WERI-Rb-1 (cell line): ENCODE measurements at regions not wholly inside any gene's neighbourhood (a gene's known extent, or its start where the extent isn't known, plus 50 kb on each side); places are given as distances from the start of the nearest gene placed in this dataset.

ENCODE experiments used
- DNase-seq: peaks from one replicate; pipeline ENCODE4 v3.0.0-alpha.2; 2020
- H3K27ac ChIP-seq: fragments of 250-450 bp; sonication (Bioruptor Pico); 2 replicates; pipeline ENCODE4 v1.5.1; 2020; ENCODE audit warnings: mild to moderate bottlenecking, moderate library complexity
- H3K27me3 ChIP-seq: fragments of 250-450 bp; sonication (Bioruptor Pico); 2 replicates; pipeline ENCODE4 v1.5.1; 2021; ENCODE audit warnings: mild to moderate bottlenecking, low read depth, moderate library complexity; ENCODE audit not compliant: insufficient read depth, severe bottlenecking
- H3K36me3 ChIP-seq: fragments of 250-450 bp; sonication (Bioruptor Pico); 2 replicates; pipeline ENCODE4 v1.5.1; 2020; ENCODE audit warnings: mild to moderate bottlenecking, moderate library complexity
- H3K4me3 ChIP-seq: 2 replicates; pipeline ENCODE4 v1.5.1; 2011; ENCODE audit warnings: low read depth, mild to moderate bottlenecking, control low read depth, low read length
- H3K9me3 ChIP-seq: fragments of 250-450 bp; sonication (Bioruptor Pico); 2 replicates; pipeline ENCODE4 v1.5.1; 2021; ENCODE audit warnings: mild to moderate bottlenecking, moderate library complexity; ENCODE audit not compliant: severe bottlenecking
- TF ChIP-seq, protein P1 (sequence below): IDR thresholded peaks from 2 replicates; pipeline ENCODE4 v1.5.1; 2011; ENCODE audit warnings: low read depth, mild to moderate bottlenecking, control low read depth, inconsistent platforms, low read length

DNA sequence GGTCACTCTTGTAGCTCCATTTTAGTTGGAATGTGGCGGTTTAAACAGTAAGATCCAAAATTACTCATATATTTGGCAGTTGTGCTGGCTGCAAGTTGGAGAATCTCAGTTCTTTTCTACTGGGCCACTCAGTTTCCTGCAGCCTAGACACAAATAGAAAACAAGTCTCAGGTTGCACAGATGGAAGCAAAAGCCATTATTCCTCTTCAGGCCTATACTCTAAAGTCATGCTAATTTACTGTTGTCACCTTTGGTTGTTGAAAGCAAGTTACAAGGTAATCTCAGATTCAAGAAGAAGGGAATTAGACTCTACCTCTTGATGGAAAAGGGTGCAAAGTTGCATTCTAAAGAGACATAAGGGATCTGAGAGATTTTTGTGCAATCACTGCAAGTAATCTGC, 345.4 kb downstream of the ADAM29 start:
- DNase-seq, result no peak
- Histone ChIP-seq H3K27me3 (no peaks in the 10 kb centered on the region), H3K4me3 (no peak overlapping the region), H3K27ac (no peak overlapping the region), H3K36me3 (no peaks in the 10 kb centered on the region), H3K9me3 (no peaks in the 10 kb centered on the region)
- TF ChIP-seq, protein P1, sequence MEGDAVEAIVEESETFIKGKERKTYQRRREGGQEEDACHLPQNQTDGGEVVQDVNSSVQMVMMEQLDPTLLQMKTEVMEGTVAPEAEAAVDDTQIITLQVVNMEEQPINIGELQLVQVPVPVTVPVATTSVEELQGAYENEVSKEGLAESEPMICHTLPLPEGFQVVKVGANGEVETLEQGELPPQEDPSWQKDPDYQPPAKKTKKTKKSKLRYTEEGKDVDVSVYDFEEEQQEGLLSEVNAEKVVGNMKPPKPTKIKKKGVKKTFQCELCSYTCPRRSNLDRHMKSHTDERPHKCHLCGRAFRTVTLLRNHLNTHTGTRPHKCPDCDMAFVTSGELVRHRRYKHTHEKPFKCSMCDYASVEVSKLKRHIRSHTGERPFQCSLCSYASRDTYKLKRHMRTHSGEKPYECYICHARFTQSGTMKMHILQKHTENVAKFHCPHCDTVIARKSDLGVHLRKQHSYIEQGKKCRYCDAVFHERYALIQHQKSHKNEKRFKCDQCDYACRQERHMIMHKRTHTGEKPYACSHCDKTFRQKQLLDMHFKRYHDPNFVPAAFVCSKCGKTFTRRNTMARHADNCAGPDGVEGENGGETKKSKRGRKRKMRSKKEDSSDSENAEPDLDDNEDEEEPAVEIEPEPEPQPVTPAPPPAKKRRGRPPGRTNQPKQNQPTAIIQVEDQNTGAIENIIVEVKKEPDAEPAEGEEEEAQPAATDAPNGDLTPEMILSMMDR, result no peak

DNA sequence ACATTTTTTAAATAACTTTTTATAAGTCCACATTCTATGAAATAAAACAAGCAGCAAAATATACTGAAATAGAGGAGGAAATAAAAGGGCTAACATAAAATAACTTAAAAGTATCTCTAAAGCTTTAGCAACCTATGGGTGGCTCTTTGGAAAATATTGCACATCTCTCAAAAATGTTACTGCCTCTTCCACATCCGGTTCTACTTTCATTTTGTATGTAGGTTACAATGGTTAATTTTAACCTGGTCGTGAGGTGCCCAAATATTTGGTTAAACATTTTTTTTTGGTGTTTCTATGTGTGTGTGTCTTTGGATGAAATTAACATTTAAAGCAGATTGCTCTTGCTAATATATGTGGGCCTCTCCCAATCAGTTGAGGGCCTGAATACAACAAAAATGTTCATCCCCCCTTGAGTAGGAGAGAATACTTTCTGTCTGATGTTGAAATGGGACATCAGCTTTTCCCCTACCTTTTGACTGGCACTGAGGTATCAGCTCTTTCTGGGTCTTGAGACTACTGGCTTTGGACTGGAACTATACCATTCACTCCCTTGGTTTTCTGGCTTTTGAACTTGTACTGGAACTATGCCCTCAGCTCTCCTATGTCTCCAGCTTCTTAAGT, 353.0 kb downstream of the ADAM29 start:
- Histone ChIP-seq H3K9me3 (no peaks in the 10 kb centered on the region), H3K27ac (no peak overlapping the region), H3K36me3 (no peaks in the 10 kb centered on the region), H3K4me3 (no peak overlapping the region), H3K27me3 (no peaks in the 10 kb centered on the region)
- TF ChIP-seq, protein P1, result no peak
- no peak for DNase-seq

DNA sequence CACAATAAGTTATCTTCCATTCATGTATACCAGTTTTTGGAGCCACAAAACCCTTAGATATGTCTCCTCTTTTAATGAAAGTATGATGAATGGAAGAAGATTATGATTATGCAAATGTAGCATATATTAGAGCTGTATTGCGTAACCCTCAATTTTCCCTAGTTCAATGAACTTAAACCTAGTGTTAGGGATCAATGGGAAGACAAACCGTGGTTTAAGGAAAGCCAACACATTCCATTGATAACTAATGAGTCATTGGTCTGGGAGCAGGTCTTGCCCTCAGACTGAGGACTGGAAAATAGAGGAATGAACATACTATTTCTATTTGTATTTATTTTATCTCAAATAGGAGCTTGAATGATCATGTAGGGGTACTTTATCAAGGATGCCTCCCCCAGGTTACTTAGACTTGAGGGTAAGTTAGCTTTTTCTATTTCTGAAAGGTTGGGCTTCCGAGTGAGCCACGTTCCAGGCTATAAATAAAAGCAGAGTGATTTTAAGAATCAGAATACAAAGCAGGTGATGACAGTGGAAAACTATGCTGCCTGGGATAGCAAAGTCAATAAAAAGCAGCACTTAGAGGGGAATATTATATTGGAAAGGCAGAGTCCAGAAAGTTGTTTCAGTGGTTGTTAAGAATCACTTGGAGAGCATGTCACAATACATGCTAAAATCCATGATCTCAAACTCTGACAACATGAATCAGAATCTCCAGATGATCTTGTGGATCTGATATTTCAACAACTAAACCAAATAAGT, 356.0 kb downstream of the ADAM29 start:
- no peaks in the 10 kb centered on the region for H3K9me3 ChIP-seq
- no peak for DNase-seq
- H3K4me3 ChIP-seq, result no peak overlapping the region
- H3K27me3 ChIP-seq, result no peaks in the 10 kb centered on the region
- no peaks in the 10 kb centered on the region for H3K36me3 ChIP-seq
- H3K27ac ChIP-seq, result no peak overlapping the region
- TF ChIP-seq, protein P1, result no peak

DNA sequence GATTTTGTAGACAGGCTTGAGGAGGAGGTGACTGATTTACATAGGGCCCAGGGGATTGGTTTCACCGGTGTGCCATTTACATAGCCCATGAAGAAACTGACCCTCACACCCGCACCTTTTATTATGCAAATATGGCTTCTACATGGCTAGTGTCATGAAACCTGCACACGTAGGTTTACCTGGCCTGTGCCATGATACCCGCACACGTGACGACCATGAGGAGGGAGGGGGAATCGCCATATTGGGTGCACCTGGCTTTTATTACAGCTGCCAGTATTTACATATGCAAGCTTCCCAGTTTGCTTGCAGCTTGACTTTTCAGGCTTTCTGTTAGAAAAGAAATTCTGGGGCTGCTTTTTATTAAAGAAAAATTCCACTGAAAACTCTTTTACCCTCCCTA, 359.7 kb downstream of the ADAM29 start:
- no peaks in the 10 kb centered on the region for H3K36me3 ChIP-seq
- no peaks in the 10 kb centered on the region for H3K27me3 ChIP-seq
- H3K9me3 ChIP-seq, result no peaks in the 10 kb centered on the region
- TF ChIP-seq, protein P1, result no peak
- no peak overlapping the region for H3K27ac ChIP-seq
- no peak overlapping the region for H3K4me3 ChIP-seq
- no peak for DNase-seq

DNA sequence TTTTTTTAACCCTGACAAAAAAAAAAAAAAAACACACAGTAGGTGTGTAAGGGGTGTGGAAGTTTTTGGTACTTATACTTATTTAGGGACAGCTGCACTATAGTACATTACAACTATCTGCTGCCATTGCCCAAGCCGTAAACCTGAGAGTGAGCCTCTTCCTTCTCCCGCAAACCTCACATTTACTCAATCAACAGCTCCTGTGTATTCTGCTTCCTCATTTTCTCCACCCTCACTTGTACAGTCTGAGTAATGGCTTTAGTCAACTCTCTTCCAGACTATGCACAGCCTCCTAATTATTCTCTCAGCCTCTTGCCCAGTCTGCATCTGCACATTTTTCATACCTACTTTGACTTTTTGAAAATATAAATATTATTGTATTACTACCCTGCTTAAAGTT, 362.0 kb downstream of the ADAM29 start:
- TF ChIP-seq, protein P1, result no peak
- H3K27ac ChIP-seq, result no peak overlapping the region
- H3K27me3 ChIP-seq, result no peaks in the 10 kb centered on the region
- no peak overlapping the region for H3K4me3 ChIP-seq
- no peak for DNase-seq
- H3K9me3 ChIP-seq, result no peaks in the 10 kb centered on the region
- no peaks in the 10 kb centered on the region for H3K36me3 ChIP-seq

DNA sequence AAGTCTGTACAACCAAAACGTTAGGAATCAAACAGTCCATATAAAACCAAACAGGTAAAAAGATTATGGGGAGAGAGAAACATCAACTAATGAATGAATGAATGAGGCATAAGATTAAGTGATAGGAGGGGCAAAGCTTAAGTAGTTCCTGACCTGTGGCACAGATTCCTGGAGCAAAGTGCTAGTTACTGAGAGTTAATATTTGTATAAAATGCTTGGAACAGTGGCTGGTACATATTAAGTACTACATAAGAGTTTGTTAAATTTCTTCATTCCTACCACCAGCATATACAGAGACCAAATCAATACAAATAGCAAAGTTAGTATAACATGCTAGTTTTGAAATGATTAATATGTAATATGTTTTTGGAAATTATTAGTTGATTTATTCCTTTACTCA, 363.7 kb downstream of the ADAM29 start:
- TF ChIP-seq, protein P1, result no peak
- no peaks in the 10 kb centered on the region for H3K9me3 ChIP-seq
- no peaks in the 10 kb centered on the region for H3K36me3 ChIP-seq
- no peak overlapping the region for H3K4me3 ChIP-seq
- DNase-seq, result no peak
- H3K27me3 ChIP-seq, result no peaks in the 10 kb centered on the region
- no peak overlapping the region for H3K27ac ChIP-seq
